GM18951 (cell line): ENCODE measurements at regions not wholly inside any gene's neighbourhood (a gene's known extent, or its start where the extent isn't known, plus 50 kb on each side); places are given as distances from the start of the nearest gene placed in this dataset.

Experiments
- POLR2A ChIP-seq: IDR thresholded peaks from 4 replicates; pipeline ENCODE4 v1.6.1; 2011; ENCODE audit warnings: mild to moderate bottlenecking; ENCODE audit not compliant: insufficient read length, insufficient read depth; ENCODE audit errors: extremely low read depth
- in situ Hi-C: fragments of 300-500 bp; cut with MboI; formaldehyde crosslinking; loops from one replicate; pipeline ENCODE4 v1.12.0; 2022; ENCODE audit warnings: low sequenced_read_pairs, mixed read lengths, inconsistent platforms; ENCODE audit not compliant: unreplicated experiment

DNA sequence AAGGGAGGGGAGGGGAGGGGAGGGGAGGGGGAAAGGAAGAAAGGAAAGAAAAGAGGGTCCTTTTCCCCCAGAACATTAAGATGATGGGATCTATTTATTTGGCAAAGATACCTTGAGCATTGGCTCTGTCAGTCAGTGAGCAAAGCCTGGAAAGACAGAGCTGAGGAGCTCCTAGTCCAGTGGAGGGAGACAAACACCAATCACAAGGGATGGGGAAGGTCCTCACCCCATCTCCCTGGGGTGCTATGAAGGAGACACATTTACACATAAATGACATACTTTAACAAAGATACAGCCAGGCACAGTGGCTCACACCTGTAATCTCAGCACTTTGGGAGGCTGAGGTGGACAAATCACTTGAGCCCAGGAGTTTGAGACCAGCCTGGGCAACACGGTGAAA lies 154.9 kb upstream of the TIAM1 start:
- no peak for TF ChIP-seq POLR2A
- in situ Hi-C loops: no loop called here

DNA sequence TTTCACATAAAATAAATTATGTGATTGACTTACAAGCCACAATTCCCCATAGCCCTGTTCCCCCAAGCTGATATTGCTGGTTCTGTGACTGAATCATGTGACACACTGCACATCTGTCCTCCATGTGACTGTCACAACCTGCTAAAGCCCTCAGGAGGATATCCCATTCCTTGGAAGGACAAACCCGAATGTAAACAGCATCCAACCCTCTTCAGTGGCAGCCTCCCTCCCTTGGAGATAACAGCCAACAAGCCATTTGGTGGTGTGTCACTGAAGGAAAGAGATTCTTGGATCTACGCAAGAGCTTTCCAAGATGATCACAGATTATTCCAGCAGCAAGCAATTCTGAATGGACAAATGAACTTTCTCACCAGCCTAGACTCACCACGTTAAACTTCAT lies 153.9 kb upstream of the TIAM1 start:
- in situ Hi-C loops: no loop called here
- TF ChIP-seq POLR2A: no peak

DNA sequence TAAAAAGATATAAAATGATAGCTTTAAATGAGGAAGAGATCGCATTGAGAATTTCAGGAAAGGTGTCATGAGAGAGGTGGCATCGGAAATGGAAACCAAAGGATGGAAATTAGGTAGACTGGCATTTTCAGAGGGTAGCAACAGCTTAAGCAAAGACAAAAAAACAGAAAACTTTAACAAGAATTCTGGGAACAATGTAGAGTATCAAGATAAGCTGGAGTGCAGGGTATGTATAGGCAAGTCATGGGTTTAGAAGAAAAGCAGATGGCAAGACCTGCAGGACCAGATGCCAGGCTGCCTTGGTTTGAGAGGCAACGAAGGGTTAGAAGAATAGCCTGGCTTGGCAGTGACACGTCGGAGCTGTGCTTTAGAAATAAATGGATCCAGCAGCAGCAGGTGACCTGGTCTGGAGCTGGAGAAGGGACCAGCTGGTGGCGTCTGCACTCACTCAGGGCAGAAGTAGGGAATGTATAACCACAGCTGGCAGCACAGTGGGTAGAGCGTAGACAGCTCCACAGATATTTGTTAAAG lies 149.4 kb upstream of the TIAM1 start:
- in situ Hi-C loops: no loop called here
- TF ChIP-seq POLR2A: no peak

DNA sequence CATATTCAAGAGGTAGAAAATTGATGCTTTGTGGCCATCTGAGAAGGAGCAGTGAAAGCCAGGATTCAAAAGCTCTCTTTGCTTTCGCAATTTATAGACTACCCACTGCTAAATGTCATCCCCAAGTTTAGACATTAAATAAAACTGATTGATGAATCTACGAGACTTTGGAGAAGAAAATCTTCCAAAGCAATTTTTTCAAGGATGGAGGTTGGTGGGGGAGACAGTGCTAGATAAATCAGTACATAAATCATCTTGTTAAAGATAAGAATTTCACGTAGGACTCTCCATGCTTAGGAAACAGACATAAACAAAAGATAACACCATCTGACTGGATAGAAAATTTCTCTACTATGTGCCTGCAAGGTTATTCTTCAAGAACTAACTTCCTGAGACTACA lies 147.6 kb upstream of the TIAM1 start:
- no peak for TF ChIP-seq POLR2A
- in situ Hi-C loops: no loop called here

DNA sequence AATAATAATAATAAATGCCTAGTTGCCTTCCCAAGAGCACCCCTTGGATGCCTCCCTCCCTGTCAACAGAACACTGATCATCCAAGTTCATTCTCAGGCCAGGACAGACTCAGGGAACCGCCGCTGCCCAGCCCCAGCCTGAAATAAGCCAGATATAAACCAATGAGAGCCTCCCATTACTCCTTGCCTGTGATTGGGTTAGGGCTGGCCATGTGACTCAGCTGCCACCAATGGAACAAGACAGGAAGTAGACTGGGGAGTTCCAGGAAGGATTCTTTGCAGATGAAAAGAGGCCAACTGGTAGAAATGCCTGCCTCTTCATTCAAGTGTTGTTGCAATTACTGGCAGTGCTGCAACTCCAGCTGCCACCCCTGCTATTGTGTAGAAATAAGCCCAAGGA lies 146.4 kb upstream of the TIAM1 start:
- no peak for TF ChIP-seq POLR2A
- in situ Hi-C loops: no loop called here

DNA sequence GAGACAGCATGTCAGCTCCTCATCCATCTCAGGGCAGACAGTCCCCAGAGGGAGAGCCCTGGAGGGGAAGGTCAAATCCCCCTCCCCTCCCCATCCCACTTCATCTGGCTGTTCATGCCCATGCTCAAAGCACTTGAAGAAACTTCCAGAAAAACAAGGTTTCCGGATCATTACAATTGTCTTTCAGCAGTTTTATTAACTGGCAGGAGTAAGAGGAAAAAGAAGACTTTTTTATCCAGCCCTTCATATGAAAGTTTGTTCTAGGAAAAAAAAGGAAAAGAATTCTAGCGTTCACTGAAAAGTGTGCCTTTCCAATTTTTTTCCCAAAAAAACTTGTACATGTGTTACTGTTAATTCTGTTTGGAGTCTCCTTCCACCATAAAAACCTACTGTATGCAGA lies 145.7 kb upstream of the TIAM1 start:
- TF ChIP-seq POLR2A: no peak
- in situ Hi-C loops: no loop called here

DNA sequence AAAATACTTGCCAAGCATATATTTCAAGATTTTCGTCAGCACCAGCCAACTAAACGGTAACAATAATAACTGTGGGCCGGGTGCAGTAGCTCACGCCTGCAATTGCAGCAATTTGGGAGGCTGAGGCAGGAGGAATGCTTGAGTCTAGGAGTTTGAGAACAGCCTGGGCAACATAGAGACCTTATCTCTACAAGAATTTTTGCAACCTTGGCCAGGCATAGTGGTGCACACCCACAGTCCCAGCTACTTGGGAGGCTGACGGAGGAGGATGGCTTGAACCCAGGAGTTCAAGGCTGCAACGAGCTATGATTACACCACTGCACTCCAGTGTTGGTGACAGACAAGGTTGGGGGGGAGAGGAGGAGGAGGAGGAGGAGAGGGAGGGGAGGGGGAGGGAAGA lies 145.0 kb upstream of the TIAM1 start:
- in situ Hi-C loops: no loop called here
- no peak for TF ChIP-seq POLR2A

DNA sequence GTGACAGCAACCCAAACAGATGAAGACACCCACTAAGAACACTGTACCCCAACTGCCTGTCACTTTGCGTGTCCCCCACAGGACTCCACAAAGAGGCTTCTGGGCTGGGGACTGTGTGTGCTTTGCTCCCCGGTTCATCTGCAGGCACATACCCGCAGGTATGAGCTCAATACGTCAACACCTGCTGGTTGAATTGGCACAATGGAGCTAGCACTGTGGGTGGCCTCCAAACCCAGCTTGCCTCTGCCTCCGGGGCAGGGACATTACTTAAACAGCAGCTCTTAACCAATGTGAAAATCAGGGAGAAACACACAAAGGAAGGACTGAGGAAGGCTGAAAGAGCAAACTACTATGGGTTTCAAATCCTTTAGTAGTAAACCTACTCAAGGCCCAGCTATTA lies 140.2 kb upstream of the TIAM1 start:
- no peak for TF ChIP-seq POLR2A
- in situ Hi-C loops: no loop called here

DNA sequence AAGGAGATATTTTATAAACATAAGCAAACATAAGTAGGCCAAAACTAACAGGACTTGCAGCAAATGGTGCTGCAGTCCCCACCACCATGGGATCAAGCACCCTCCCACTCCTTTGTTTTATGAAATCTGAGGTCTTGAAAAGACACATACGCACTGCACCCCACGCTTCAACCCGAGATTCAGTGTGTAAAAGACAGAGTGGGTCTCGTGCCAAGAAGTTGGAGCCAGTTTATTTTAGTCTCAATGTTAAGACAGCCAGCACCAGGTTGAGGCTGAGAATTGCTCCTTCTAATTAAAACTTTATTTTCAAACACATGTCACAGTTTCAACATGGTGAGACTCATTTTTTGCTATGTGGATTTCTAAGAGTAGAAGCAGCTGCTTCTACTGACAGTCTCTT lies 139.1 kb upstream of the TIAM1 start:
- in situ Hi-C loops: no loop called here
- TF ChIP-seq POLR2A: no peak

DNA sequence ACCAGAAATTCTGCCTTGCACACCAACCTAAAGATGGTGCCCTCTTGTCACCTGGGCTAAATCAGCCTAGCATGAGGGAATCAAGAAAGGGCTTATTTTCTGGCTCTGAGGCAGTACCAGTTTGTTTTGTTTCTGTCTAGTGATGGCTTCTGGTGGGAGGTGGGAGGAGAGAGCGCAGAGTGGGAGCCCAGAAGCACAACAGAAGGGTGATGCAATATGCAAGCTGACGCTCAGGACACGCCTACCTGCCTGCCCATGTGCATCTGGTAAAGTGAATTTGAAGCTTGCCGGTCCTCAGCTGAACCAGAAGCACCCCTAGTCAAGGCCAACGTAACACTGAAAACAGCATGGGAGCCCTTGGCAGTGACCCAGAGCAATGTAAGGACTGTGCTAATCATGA lies 138.4 kb upstream of the TIAM1 start:
- TF ChIP-seq POLR2A: no peak
- in situ Hi-C loops: no loop called here

DNA sequence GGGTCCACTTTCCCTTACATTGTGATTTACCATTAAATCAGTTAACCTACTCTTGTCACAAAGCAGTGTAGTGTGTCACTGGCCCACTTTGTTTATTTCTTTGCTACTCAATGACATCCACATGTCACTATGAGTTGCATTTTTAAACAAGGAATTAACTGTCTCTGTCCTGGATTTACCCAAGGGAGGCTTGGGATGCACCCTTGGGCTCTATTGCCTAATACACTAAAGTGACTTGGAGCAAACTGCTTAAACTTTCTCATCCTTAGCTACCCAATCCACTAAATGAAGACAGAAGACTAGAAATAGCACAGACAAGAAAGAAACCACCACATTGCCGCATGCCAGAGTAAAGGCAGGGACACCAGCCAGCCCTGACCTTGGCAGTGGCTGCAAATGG lies 136.2 kb upstream of the TIAM1 start:
- no peak for TF ChIP-seq POLR2A
- in situ Hi-C loops: no loop called here

DNA sequence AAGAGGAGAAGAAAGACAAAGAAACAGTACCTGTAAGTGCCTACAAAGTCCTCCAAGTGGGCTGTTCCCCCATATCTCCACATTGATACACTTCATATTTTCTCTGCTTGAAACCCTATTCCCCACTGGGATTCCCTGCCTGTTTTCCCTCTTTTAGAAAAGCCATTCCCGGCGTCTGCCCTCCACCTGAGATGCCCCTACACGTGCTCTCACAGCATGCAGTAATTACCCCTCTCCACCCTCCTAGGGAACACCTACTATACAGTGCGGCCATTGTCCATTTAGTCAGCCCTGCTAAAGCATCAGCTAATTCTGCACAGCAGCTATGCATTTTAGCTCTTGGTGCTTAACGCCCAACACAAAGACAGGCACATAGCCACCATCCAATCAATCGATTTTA lies 135.7 kb upstream of the TIAM1 start:
- TF ChIP-seq POLR2A: no peak
- in situ Hi-C loops: no loop called here

DNA sequence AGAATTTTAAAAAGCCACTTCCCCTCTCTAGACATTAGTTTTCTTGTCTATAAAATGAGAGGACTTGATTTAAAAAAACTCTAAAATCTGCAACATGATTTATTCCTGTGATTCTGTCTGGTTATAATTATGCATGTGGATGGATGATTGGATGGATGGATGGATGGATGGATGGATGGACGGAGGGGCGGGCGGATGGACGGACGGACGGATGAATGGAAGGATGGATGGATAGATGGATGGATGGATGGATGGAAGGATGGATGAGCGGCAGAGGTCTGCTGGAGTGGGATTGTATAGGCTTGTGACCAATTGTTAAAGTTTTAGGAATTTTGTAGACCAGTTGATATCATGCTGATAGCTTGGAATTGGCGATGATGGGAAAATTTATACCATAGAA lies 135.2 kb upstream of the TIAM1 start:
- in situ Hi-C loops: no loop called here
- no peak for TF ChIP-seq POLR2A

DNA sequence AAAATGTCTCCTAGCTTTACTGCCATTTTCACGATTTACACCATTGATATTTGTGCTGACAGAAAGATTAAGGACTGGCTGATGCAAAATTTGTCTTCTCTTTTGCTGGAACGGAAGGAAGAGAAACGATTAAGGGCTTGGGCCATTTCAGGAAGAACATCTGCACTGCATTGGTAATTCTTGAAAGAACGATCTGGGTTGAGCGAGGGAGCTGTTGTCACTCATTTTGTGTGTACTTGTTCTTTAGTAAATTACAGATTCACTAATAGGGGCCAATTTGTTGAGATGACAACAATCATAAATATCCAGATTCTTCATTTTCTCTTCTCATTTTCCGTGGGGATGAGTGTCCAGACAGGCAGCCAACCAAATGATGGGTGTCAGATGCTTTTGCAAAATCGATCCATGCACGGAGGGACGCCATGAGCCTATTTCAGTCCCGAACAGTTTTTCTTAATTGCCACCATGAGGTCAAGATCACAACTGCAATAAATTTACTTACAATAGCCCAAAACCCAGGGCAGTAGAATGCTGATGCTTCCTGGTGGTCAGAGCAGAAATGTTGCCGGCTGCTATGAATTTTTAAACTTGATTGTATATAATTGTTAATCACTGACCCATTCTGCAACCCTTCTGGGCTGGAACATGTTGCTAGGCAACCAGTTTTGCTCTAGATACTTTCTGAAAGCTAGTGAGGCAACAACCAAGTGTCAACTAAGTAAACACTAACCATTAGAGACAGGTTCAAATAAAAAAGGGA lies 132.4 kb upstream of the TIAM1 start:
- in situ Hi-C loops: no loop called here
- no peak for TF ChIP-seq POLR2A

DNA sequence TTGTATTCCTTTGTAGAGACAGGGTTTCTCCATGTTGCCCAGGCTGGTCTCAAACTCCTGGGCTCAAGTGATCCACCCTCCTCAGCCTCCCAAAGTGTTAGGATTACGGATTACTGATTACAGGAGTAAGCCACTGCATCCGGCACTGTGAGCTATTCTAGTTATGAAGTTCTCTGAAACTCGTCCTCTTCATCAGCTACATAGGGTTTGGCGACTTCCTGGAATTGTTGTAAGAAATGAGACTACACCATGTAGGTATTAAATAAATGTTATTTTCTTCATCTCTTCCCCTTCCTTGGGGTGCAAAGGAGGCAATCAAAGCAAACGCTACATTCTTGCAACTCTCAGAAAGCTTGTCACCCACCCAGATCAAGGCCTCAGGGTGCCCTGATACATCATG lies 131.2 kb upstream of the TIAM1 start:
- no peak for TF ChIP-seq POLR2A
- in situ Hi-C loops: no loop called here

DNA sequence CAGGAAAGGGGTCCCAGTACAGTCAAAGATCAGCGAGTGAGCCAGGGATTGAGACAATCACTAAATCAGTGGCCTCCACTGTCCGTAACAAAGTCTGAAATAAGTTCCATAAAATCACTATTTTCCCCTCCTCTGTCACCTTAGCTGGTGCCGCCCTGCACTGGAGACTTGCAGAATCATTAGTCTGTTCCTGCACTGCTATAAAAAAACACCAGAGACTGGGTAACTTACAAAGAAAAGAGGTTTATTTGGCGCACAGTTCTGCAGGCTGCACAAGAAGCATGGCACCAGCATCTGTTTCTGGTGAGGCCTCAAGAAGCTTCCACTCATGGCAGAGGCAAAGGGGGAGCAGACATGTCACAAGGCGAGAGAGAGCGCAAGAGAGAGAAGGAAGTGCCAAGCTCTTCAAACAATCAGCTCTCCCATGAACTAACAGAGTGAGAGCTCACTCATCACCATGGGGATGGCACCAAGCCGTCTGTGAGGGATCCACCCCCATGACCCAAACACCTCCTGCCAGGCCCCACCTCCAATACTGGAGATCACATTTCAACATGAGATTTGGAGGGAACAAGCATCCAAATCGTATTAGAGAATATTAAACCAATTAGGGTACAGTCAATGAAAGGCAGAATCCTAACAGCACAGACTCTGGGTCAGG lies 129.8 kb upstream of the TIAM1 start:
- in situ Hi-C loops: no loop called here
- no peak for TF ChIP-seq POLR2A
